Smooth muscle cell (in vitro differentiated cells): ENCODE measurements at regions not wholly inside any gene's neighbourhood (a gene's known extent, or its start where the extent isn't known, plus 50 kb on each side); places are given as distances from the start of the nearest gene placed in this dataset.

Experiments used
- DNase-seq: peaks from one replicate; lab custom pipeline; 2025; ENCODE audit not compliant: unreplicated experiment; lab: John Stamatoyannopoulos, UW
- H2AFZ ChIP-seq: fragments of 200-600 bp; sonication (generic); 2 replicates; pipeline ENCODE4 v1.6.0; 2016; ENCODE audit warnings: antibody characterized with exemption, low read depth, mild to moderate bottlenecking
- H3F3A ChIP-seq: fragments of 200-600 bp; sonication (generic); 2 replicates; pipeline ENCODE4 v1.6.0; 2017; ENCODE audit warnings: antibody characterized with exemption, low read depth
- H3K27ac ChIP-seq: fragments of 200-600 bp; sonication (generic); 2 replicates; pipeline ENCODE4 v1.5.1; 2016; ENCODE audit warnings: low read depth, mild to moderate bottlenecking
- H3K27me3 ChIP-seq: fragments of 200-600 bp; sonication (generic); 2 replicates; pipeline ENCODE4 v1.6.1; 2016; ENCODE audit warnings: low read depth, mild to moderate bottlenecking
- H3K36me3 ChIP-seq: fragments of 200-600 bp; sonication (generic); 2 replicates; pipeline ENCODE4 v1.5.1; 2016; ENCODE audit warnings: low read depth
- H3K4me1 ChIP-seq: fragments of 200-600 bp; sonication (generic); 2 replicates; pipeline ENCODE4 v1.5.1; 2016; ENCODE audit warnings: low read depth
- H3K4me2 ChIP-seq: fragments of 200-600 bp; sonication (generic); 2 replicates; pipeline ENCODE4 v1.6.0; 2016; ENCODE audit warnings: mild to moderate bottlenecking
- H3K4me3 ChIP-seq: fragments of 200-600 bp; sonication (generic); 2 replicates; pipeline ENCODE4 v1.5.1; 2016; ENCODE audit warnings: mild to moderate bottlenecking
- H3K79me2 ChIP-seq: fragments of 200-600 bp; sonication (generic); 2 replicates; pipeline ENCODE4 v1.6.0; 2016; ENCODE audit warnings: low read depth, mild to moderate bottlenecking
- H3K9ac ChIP-seq: fragments of 200-600 bp; sonication (generic); 2 replicates; pipeline ENCODE4 v1.6.0; 2016; ENCODE audit warnings: low read depth
- H3K9me3 ChIP-seq: fragments of 200-600 bp; sonication (generic); replicated peaks from 2 replicates; pipeline ENCODE4 v1.5.1; 2016; ENCODE audit warnings: low read depth
- H4K20me1 ChIP-seq: fragments of 200-600 bp; sonication (generic); 2 replicates; pipeline ENCODE4 v1.6.0; 2016; ENCODE audit warnings: low read depth
- CTCF ChIP-seq: fragments of 200-600 bp; sonication (generic); IDR thresholded peaks from 2 replicates; pipeline ENCODE4 v1.5.1; 2017; ENCODE audit warnings: borderline replicate concordance, mild to moderate bottlenecking, antibody characterized with exemption; ENCODE audit not compliant: insufficient read depth, poor library complexity, severe bottlenecking
- whole genome bisulfite sequencing: methylation state at CpG from one replicate; pipeline ENCODE4 v1.1.7; 2016; ENCODE audit warnings: low lambda C conversion rate; 5-methylcytosine and 5-hydroxymethylcytosine counted together

GRCh38 chr3:164235289-164236028 is 842.8 kb downstream of the SI start:
- 86% methylated on average over 4 of the region's 4 CpGs for whole genome bisulfite sequencing
- H3K9me3 ChIP-seq, result no peaks in the 10 kb centered on the region
- H3K27me3 ChIP-seq, result no peaks in the 10 kb centered on the region
- no peaks in the 10 kb centered on the region for H4K20me1 ChIP-seq
- H3K9ac ChIP-seq, result no peak overlapping the region
- H3K4me3 ChIP-seq, result no peak overlapping the region
- H3F3A ChIP-seq, result no peaks in the 10 kb centered on the region
- no peaks in the 10 kb centered on the region for H3K79me2 ChIP-seq
- H3K27ac ChIP-seq, result no peak overlapping the region
- no peak for TF ChIP-seq CTCF
- H3K4me1 ChIP-seq, result no peaks in the 10 kb centered on the region
- H3K36me3 ChIP-seq, result no peaks in the 10 kb centered on the region
- H2AFZ ChIP-seq, result no peak overlapping the region
- no peak overlapping the region for H3K4me2 ChIP-seq
- no peak for DNase-seq

- TF ChIP-seq CTCF, result no peak
- H3K27me3 ChIP-seq, result no peaks in the 10 kb centered on the region
- no peaks in the 10 kb centered on the region for H3K79me2 ChIP-seq
- no peak overlapping the region for H3K27ac ChIP-seq
- no peaks in the 10 kb centered on the region for H4K20me1 ChIP-seq
- peak overlapping the region; percentile 80 for H2AFZ ChIP-seq
- no peaks in the 10 kb centered on the region for H3K4me1 ChIP-seq
- no peaks in the 10 kb centered on the region for H3K36me3 ChIP-seq
- H3F3A ChIP-seq, result no peaks in the 10 kb centered on the region
- no peak for DNase-seq
- no peak overlapping the region for H3K4me2 ChIP-seq
- no peak overlapping the region for H3K9ac ChIP-seq
- WGBS, result 65% methylated on average over 2 of the region's 2 CpGs
- no peaks in the 10 kb centered on the region for H3K9me3 ChIP-seq
- no peak overlapping the region for H3K4me3 ChIP-seq
Observed at GRCh38 chr3:164233951-164234350, 844.3 kb downstream of the SI start.

GRCh38 chr3:164231718-164232117 is 846.6 kb downstream of the SI start:
- Histone ChIP-seq H3K4me3 (no peak overlapping the region), H3F3A (no peaks in the 10 kb centered on the region), H3K27me3 (no peaks in the 10 kb centered on the region), H3K4me1 (no peaks in the 10 kb centered on the region), H3K4me2 (no peak overlapping the region), H2AFZ (no peak overlapping the region), H3K36me3 (no peaks in the 10 kb centered on the region), H4K20me1 (no peaks in the 10 kb centered on the region), H3K79me2 (no peaks in the 10 kb centered on the region), H3K9me3 (no peaks in the 10 kb centered on the region), H3K9ac (no peak overlapping the region), H3K27ac (no peak overlapping the region)
- TF ChIP-seq CTCF, result no peak
- WGBS, result 100% methylated on average over 1 of the region's 1 CpG
- DNase-seq, result no peak

- H3K27me3 ChIP-seq, result no peaks in the 10 kb centered on the region
- no peak overlapping the region for H3K4me3 ChIP-seq
- no peaks in the 10 kb centered on the region for H3K79me2 ChIP-seq
- no peak overlapping the region for H2AFZ ChIP-seq
- no peak for DNase-seq
- no peak overlapping the region for H3K27ac ChIP-seq
- no peaks in the 10 kb centered on the region for H3K36me3 ChIP-seq
- no peak for TF ChIP-seq CTCF
- no peaks in the 10 kb centered on the region for H4K20me1 ChIP-seq
- no peaks in the 10 kb centered on the region for H3F3A ChIP-seq
- no peak overlapping the region for H3K4me2 ChIP-seq
- no peaks in the 10 kb centered on the region for H3K9me3 ChIP-seq
- H3K4me1 ChIP-seq, result no peaks in the 10 kb centered on the region
- 86% methylated on average over 3 of the region's 3 CpGs for WGBS
- no peak overlapping the region for H3K9ac ChIP-seq
Observed at GRCh38 chr3:164230385-164231094, 847.8 kb downstream of the SI start.
